ENCODE measurements at regions not wholly inside any gene's neighbourhood (a gene's known extent, or its start where the extent isn't known, plus 50 kb on each side); places are given as distances from the start of the nearest gene placed in this dataset.

GRCh38 chr2:57806449-57806968 lies 240.1 kb upstream of the VRK2 start:
- TF ChIP-seq POLR2A (IDR thresholded peaks at IDR 0.05; ENCODE audit: low read length) (no peak), GATA1 (IDR thresholded peaks at IDR 0.05; ENCODE audit: low read depth, low read length) (no peak)

Data from erythroblast (primary cell).